Myocyte (in vitro differentiated cells): ENCODE measurements at regions not wholly inside any gene's neighbourhood (a gene's known extent, or its start where the extent isn't known, plus 50 kb on each side); places are given as distances from the start of the nearest gene placed in this dataset.
A peak's percentile ranks its signal among the peaks of the same experiment; 100 is the strongest.
"Not testable (repeated sequence)": the region's sequence is repeated elsewhere in the genome, so short reads cannot be mapped to it uniquely, and the experiment has no call there.

Experiments
- DNase-seq: peaks from one replicate; pipeline ENCODE4 v3.0.0-alpha.2; 2012; ENCODE audit warnings: low read depth

DNA sequence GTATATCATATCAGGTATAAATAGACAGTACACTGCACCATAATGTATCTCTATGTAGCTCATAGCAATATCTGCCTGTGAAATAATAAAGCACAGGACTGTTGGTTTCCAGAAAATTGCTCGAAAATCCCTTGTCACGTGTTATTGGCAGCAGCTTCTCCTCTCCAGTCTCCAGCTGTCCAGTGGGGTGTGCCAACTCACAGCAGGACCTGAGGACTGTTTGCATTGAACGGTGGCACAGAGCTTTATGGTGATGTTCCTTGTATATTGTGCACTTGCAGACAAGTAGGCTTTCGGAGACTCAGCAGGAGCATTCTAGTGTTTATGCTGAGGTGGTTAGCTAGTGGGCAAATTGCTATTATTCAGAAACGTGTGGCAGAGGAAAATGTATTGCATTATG lies 182.2 kb upstream of the ATP5MC3 start:
- peak; percentile 15 for DNase-seq

DNA sequence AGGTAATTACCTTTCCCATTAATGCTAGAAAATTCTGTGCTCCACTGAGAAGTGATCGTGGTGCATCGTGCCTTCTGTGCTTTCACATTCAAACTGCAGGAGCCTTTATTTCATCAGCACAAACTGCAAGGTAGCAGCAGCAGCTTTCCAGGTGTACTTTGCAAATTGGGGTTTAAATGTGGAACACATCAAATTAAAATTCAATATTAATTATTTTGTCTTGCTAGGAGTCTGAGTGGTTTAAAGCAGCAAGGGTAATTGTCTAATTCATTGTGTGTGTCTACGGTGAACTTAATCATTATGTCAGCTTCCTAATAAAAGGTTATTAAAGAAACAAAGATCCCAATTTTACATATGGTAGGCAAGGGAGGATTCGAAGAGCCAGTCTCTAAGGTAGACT lies 180.8 kb upstream of the ATP5MC3 start:
- DNase-seq = no peak

DNA sequence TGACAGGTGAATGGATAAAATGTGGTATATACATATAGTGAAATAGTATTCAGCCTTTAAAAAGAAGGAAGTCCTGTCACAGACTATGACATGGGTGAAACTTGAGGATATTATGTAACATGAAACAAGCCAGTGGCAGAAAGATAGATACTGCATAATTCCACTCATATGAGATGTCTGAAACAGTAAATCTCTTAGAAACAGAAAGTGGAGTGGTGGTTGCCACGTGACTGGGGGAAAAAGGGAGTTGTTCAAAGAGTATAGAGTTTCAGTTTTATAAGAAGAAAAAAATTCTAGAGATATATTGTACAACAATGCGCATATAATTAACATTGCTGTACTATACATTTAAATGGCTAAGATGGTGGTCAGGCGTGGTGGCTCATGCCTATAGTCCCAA lies 178.2 kb upstream of the ATP5MC3 start:
- DNase-seq = no peak

DNA sequence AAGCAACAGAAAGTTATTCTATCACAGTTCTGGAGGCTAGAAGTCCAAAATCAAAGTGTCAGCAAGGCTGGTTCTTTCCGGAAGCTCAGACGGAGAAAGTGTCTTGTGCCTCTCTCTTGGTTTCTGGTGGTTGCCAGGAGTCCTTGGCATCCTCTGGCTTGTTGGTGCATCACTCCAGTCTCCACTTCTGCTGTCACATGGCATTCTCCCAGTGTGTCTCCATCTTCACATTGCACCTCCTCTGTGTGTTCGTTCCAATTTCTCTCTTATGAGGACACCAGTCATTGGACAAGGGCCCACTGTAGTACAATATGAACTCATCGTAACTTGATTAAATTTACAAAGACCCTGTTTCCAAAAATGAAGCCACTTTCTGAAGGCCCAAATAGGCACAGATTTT lies 175.4 kb upstream of the ATP5MC3 start:
- DNase-seq = no peak

- DNase-seq = no peak
Observed at GRCh38 chr2:175355246-175355645, 173.7 kb upstream of the ATP5MC3 start.

GRCh38 chr2:175353275-175353674 lies 171.8 kb upstream of the ATP5MC3 start:
- DNase-seq = no peak

DNA sequence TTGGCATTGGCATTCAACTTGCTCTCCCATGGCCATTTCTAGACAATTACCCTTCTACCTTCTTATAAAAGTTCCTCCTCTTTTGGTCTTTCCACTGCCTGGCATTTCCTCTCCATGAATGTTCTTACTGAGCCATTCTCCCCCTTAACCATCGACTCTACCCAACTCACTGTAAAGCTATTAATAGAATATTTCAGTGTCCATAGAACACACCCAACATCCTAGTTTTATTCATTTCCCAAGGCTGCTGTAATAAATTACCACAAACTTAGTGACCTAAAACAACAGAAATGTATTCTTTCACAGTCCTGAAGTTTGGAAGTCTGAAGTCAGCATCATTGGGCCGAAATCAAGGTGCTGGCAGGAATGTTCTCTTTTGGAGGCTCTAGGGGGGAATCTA lies 170.0 kb upstream of the ATP5MC3 start:
- no peak for DNase-seq

- no peak for DNase-seq
Observed at GRCh38 chr2:175350105-175350504, 168.6 kb upstream of the ATP5MC3 start.

DNA sequence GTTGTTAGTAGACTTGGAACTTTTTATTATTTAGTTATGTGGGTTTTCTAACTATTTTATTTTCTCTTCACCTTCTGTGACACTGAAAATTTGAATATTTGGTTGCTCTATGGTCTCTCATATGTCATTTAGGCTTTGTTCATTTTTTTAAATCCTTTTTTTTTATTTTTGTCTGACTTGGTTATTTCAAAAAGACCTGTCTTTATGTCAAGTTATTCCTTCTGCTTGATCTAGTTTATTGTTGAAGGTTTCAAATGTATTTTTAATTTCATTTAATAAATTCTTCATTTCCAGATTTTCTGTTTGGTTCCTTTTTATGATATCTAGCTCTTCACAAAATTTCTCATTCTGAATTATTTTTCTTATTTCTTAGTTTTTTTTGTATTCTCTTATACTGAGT lies 160.6 kb upstream of the ATP5MC3 start:
- DNase-seq = no peak

- no peak for DNase-seq
Observed at GRCh38 chr2:175330195-175330594, 148.7 kb upstream of the ATP5MC3 start.

DNA sequence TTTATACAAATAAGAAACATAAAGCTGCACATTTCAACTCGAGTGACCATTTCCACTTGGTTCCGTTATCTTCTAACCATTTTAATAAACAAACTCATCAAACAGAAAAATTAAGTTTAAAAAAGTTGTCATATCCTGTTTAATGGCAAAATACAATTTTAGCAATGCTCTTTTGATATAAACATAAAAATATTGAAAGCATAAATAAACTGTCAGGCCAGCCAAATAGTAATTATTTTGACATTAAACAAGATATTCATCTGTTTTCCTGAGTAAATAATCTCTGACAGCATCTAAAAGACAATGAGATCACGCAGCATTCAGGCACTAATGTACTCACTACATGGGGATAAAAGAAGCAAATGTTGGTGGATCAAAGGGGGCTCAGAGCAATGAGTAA lies 145.3 kb upstream of the ATP5MC3 start:
- no peak for DNase-seq

- DNase-seq = not testable (repeated sequence)
Observed at GRCh38 chr2:175326164-175326563, 144.7 kb upstream of the ATP5MC3 start.

DNA sequence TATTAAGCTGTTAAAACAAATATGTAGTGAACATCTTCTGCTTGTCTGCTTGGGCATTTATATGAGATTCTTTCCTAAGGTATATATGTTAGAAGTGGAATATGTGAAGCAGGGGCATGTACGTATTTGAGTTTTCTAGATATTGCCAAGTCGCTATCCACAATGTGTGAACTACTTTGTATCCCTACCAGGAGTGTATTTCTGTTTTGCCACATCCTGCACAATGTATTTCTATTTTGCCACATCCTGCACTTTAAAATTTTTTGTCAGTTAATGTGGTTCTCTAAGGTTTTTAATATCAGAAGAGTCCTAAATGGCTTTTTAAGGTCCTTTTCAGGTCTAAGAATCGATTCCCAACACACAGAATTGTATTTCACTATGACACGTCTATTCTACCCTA lies 141.7 kb upstream of the ATP5MC3 start:
- DNase-seq = no peak

DNA sequence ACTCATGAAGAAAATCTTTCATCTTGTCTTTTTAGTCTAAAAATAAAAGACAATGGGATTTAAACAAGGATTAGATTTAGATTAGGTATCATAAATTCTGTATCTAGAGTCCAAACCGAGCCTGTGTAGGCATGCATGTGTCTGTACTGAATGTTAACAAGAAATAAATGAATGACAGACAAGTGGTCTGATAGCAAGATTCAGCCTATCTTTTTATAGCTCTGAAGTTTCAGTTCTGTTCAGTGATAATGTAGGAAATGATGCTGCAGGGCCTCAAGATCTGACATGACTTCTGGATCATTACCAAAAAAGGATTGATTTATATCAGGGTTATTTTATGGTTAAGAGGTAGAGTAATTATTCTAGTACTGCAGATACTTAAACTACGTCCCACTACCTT lies 137.0 kb upstream of the ATP5MC3 start:
- DNase-seq = no peak

- DNase-seq = no peak
Observed at GRCh38 chr2:175317751-175318150, 136.2 kb upstream of the ATP5MC3 start.

- no peak for DNase-seq
Observed at GRCh38 chr2:175312137-175312536, 130.6 kb upstream of the ATP5MC3 start.

- no peak for DNase-seq
Observed at GRCh38 chr2:175310813-175311504, 129.4 kb upstream of the ATP5MC3 start.

DNA sequence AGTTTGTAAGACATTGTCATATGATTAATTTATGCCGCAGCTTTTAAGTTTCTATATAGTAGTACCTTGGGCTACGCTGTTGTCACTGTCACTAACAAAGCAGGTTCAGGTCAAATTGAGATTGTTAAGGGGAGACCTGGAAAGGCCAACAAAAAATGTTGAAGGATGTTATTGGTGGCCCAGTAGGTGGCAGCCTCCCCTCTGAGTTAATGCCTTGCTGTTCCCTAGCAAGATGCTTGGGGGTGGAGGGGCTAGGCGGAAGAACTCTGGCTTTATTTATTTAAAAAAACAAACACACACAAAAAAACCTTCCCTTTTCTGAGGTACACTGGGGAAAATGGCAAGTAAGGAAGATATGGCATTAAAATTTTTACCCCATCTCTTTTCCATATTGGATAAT lies 128.3 kb upstream of the ATP5MC3 start:
- peak; percentile 6 for DNase-seq

DNA sequence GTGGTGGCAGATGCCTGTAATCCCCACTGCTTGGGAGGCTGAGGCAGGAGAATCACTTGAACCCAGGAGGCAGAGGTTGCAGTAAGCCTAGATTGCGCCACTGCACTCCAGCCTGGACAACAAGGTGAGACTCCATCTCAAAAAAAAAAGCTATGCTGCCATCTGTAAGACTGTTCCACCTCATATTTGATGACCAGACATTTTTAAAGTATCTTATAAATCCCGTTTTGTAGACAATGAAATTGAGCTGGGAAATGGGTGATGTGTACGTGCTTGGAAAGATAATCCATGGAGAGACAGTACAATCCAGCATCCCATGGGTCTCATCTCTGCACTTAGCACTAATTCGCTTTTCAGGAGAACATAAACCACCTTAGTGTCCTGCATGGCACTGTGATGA lies 126.5 kb upstream of the ATP5MC3 start:
- DNase-seq = no peak

- no peak for DNase-seq
Observed at GRCh38 chr2:175304541-175304940, 123.0 kb upstream of the ATP5MC3 start.

- no peak for DNase-seq
Observed at GRCh38 chr2:175293776-175294175, 112.3 kb upstream of the ATP5MC3 start.

DNA sequence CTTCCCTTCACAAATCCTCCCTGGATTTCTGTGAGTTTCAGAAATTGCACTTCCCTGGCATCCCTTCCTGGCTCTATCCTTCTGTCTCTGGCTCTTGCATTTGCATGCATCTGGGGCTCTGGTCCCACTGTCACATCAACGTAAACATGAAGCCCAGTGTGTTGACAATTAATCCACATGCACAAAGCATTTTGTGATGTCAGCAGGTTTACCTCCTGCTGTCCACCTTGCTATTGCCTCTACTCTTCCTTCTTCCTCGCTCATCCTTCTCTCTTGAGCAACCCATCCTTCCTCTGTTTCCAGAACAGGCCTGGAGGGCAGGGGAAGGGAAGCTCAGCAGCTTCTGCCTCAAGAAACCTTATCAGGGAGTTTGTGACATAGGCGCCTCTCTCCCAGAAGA lies 111.7 kb upstream of the ATP5MC3 start:
- DNase-seq = no peak

DNA sequence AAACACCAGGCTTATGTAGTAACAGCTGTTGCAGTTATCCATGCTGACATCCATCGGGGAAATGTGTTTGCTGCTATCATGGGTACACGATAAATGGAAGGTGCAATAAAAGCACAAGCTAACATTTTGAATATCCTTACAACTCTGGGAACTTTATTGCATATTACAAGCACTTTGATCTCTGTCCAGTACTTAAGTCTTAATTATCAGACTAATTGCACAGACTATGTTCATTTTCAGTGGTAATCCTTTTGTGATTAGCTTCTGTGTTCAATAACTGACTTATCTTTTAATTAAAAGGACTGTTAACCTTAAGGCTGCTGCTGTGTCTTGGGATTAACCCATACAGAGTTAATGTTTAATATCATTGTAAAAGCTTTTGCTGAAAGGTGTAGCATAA lies 101.4 kb upstream of the ATP5MC3 start:
- DNase-seq = no peak

DNA sequence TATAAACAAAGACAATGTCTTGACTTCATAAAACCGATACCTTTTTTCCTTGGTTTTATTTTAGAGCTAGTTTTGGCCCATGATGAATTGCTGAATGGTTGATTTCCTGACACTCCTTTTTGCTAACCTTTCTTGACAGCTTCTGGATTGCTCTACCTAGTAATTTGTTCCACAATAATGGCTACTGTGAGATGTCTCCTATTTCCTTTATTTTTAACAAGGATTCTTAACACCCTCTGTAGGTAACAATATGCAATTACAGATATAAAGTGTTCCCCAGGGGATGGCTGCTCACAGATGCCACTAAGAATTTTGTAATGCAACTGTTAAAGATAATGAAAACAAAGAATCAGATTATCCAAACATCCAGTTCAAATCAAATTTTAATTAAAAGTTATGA lies 100.8 kb upstream of the ATP5MC3 start:
- peak; percentile 53 for DNase-seq
